ENCODE measurements at regions not wholly inside any gene's neighbourhood (a gene's known extent, or its start where the extent isn't known, plus 50 kb on each side); places are given as distances from the start of the nearest gene placed in this dataset.

DNA sequence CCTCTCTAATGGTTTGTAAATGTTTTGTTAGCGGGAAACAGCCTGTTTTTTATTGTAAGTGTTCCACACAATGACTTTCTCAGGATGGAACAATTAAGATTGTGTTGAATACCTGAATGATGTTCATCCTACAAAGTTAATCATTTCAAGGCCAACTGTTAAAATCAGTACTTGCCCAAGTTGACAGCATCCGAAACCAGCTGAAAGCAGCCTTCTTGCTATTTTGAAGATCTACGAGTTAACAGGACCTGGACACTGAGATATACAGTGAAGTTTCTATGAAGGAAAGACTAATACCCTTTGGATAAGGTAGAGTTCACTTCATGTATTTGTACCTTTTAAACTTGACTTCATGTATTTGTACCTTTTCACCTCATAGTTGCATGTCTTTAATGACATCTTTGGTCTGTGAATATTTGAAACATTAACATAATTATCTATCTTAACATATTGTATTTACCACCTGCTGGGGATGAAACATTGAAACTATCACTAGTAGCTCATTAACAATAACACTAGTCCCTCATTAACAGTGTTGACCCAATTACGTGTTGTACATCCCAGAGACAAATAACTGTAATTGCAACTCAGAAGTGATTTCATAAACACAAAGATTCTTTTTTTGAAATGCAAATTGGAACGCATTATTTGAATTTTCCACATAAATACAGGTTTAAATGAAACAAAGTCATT, 556.0 kb upstream of the MEX3C start:
- TF ChIP-seq, protein P1, sequence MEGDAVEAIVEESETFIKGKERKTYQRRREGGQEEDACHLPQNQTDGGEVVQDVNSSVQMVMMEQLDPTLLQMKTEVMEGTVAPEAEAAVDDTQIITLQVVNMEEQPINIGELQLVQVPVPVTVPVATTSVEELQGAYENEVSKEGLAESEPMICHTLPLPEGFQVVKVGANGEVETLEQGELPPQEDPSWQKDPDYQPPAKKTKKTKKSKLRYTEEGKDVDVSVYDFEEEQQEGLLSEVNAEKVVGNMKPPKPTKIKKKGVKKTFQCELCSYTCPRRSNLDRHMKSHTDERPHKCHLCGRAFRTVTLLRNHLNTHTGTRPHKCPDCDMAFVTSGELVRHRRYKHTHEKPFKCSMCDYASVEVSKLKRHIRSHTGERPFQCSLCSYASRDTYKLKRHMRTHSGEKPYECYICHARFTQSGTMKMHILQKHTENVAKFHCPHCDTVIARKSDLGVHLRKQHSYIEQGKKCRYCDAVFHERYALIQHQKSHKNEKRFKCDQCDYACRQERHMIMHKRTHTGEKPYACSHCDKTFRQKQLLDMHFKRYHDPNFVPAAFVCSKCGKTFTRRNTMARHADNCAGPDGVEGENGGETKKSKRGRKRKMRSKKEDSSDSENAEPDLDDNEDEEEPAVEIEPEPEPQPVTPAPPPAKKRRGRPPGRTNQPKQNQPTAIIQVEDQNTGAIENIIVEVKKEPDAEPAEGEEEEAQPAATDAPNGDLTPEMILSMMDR (IDR thresholded peaks at IDR 0.05), result no peak

DNA sequence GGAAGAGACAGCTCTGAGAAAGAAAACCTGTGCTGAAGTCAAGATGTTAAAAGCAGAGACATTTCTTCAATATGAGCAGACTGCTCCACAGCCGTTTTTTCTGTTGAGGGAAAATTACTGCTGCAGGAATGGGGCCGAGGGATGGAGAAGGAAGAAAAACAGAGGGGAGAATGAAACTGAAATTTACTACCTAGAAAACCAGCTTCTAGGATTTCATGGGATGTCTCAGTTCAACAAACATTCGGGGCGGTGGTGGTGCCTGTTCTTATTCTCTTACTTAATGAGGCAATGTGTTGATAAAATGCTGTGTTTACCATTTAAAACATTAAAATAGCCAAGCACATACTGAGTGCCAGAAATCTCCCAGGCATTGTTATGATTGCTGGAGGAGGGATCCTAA, 557.1 kb upstream of the MEX3C start:
- TF ChIP-seq, protein P1 (IDR thresholded peaks at IDR 0.05), result no peak

DNA sequence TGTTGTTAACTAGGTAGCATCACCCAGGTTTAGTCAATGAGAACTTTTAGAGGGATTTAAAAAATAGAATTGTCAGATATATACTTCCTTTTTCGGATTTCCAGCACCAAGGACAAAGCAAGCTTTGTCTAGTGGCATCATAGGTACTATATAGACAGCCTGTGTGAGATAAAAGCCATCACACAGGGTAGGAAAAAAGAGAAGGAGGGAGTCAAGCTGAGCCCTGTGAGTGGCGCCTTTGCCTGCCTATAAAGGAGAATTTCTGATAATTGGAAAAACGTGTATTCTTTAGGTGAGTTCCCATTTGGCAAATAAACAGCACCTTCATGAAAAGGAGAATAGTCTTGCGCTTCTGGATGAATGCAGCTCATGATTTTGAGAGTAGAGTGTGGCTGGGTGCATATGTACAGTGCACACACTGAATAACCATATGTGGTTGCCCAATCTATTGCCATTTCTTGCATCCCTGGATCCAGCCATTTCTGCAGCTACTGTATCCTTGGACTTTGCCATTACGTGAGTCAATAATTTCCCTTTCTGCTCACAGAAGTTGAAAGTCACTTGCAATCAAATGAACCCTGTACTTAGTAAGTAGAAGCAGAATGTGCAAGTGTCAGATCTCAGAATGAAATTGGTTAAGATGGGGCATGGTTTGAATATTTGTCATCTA, 559.9 kb upstream of the MEX3C start:
- TF ChIP-seq, protein P1 (IDR thresholded peaks at IDR 0.05), result no peak

DNA sequence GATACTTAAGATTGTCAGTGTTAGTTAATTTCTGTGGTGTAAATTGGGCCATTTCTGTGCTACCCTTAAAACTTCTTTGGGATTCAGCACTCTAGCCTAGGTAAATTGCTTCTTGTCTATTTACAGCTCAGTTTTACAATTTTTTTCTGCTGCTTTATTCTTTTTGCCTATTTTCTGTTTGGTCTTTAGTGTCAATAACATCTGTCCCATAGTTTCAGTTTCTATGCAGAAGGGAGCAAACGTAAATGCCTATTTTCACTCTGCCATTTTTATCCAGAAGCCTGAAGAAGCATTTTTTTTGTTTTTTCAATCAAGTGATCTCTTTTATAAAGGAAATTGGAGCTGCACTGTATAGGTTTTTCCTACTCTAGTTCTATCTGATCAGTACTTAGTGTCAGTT, 564.9 kb upstream of the MEX3C start:
- TF ChIP-seq, protein P1 (IDR thresholded peaks at IDR 0.05), result no peak

DNA sequence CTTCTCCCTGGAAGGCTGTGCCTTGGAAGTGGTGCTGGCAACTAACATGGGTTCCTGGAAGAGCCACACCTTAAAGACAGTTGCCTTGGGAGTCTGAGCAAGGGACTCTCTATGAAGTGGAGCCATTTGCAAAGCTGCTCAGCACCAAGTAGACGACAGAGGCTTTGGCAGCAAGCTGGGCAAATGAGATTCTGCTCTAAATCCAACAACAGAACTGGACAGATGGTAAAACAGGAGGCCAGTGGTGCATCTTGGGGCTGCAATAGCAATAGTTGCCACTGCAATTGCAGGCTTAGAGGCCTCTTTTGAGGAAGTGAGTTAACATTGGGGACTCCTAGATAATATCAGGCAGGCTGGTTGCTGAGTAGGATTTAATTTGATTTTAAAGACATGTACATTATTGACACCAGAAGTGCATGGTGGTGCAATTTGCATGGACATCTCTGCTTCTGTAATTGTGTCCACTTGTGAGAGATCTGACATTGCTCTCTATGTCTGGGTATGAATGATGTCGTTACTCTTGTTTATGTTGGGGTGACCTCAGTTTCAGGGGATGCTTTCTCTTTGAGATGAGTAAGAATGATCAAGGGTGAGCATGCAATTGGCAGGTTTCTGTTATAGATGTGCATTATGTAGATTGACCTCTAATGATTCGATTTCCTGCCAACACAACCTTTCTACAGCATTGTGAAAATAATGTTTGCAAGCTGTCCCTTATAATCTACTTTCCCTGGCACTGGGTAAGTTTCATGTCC, 568.3 kb upstream of the MEX3C start:
- TF ChIP-seq, protein P1 (IDR thresholded peaks at IDR 0.05), result no peak

DNA sequence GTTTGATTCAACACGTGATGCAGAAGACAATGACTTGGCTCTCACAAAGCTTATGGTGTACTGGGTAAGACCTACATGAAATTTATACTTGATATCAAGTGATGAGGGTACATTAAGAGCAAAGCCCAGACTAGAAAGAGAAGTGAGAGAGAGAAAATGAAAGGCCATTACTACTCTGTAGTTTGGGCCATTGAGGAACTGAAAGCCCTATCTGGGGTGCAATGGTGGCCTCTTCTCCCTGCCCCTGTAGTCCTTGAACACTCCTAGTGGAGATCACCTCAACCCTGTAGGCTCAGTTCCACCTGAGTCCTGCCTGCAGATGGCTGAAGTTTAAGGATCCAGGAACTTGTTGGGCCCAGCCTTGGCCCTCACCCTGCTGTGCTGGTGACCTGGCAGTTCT, 569.8 kb upstream of the MEX3C start:
- TF ChIP-seq, protein P1 (IDR thresholded peaks at IDR 0.05), result no peak

DNA sequence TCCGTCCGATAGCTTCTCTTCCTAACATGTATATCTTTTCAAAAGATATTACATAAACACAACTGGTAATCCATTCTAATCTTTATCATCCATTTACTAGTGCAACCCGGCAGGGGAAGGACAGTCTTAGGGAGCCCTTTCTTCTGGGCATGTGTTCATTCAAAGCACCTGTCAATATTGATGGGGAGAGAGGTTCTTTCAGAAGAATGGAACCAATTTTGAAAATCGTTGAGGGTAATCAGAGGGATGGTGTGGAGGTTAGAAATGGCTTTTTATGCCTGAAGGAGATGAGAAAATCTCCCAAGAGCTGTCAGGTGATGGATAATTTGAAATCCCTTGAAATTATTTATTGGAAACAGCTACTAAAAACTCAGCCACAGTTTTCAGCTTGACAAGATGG, 561.9 kb upstream of the DCC start:
- TF ChIP-seq, protein P1 (IDR thresholded peaks at IDR 0.05), result no peak

Data from LNCAP (cell line).